Stimulated activated CD4-positive, alpha-beta T cell treated with anti-CD3 and anti-CD28 coated beads, Interleukin-15, amount 100 ng/mL, for 48 hours (primary cell): ENCODE measurements at regions not wholly inside any gene's neighbourhood (a gene's known extent, or its start where the extent isn't known, plus 50 kb on each side); places are given as distances from the start of the nearest gene placed in this dataset.

Source experiments
- DNase-seq, 2 donors: peaks; one replicate each; pipeline ENCODE4 v3.0.0-alpha.2; 2020; ENCODE audit warnings: low read depth in 2 of 2

DNA sequence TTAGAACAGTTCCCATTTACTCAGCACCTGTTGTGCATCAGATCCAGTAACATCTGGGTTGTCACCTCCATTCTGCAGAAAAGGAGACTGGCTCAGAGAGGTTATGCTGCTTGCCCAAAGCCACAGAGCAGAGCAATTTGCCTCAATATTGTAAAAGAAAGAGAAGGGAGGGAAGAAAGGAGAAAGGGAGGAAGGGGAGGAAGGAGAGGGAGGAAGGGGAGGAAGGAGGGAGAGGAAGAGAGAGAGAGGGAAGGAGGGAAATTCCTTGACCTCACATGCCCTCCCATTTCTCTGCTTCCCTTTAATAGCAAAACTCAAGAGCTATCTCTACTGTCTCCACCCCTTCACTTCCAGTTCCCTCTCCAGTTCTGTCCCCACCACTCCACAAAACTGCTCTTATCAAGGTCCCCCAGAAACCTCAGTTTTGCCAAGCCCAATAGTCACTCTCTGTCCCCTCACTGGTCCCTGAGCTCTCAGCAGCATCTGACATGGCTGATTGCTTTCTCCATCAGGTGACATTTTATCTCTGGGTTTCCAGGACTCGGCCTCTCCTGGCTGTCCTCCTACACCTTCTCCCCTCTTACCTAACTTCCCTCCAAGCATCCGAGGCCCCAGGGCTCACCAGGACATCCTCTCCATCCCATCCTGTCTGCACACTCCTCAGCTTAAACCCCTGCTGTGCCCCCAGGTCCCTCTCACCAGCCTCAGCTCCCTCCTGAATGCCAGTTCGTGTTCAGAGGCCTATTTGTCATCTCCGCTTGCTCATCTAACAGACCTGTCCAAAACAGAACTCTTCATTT is 104.7 kb upstream of the LINGO1 start:
- no peak for DNase-seq

DNA sequence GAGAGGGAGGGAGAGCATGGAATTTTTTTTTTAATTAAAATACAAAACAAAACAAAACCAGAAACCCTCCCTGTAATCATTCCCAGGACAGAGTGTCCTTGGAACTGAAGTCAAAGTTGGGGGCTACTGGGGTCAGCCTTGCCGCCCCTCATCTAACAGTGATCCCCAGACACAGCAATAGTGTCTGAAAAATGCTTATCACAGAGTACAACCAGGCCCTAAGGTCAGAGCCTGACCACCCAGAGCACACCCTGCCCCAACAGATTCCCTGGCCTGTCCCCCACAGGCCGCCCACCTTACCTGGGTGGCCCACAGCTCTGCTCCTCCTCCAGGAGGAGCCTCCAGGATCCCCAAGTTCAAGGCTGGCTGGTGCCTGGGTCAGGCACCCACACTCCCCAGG is 101.6 kb upstream of the LINGO1 start:
- DNase-seq = no peak

DNA sequence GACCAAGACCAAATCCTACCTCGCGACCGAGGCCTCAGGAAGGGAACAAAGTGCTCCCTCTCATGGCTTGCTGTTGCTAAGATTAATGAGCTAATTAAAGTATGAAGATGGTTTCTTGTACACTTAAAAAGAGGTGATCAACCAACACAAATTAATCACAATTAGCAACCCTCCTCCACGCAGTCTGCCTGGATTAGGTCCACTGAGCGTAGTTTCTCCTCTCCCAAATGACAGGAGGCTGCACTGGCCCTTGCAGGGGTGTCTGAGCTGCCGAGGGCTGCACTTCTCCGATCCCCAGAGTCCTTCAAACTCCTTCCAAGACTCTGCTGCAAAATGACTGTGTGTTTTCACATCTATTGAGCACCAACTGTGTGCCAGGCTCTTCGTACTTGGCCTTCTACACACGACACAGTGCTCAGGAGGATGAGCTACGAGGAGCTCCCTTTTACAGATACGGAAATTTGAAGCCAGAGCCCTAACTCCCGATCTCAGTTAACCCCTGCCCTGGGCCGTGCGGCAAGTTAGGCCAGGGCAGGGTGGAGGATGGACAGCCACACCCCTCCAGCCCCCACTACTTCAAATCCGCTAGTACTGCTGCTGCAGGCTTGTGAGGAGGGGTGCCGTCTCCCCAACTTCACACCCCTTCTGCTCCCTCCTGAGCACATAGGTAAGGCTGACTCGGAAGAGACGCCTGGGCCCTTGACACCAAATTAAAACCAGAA is 101.0 kb upstream of the LINGO1 start:
- DNase-seq = no peak

DNA sequence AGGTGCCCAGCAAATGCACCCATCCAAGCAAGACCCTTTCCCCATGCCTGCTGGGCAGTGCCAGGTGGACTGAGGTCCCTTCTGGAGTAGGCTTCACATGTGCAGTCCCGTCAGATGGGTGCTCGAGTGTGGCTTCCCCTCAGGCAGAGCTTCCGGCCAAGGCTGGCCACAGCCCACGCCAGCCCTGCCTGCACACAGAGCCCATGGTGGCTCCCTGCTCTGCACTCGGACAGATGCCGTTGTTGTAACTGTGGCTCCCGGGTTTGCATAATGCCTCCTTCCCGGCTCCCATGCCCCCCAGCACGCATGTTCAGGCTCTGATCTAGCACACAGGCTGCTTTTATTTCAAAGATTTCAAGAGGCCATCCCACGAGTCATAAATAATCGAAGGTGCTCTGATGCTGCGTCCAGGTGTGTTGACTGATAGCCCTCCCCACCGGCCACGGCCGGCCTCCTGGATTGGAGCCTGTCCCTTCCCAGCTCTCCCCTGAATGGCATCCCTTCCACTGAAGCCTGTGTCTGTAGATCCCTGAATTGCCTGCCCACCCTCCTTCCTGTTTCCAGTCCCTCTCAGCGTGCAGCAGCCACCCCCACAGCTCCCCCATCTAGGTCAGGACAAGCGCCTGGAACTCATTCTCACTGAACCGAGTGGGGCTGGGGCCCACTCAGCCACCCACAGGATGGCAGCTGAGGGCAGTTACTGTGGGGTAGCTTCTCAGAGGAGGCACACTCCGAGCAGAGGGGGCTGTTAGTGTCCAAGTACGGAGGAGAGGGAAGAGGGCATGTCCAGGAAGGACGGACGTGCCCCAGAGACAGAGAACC is 100.0 kb upstream of the LINGO1 start:
- no peak for DNase-seq

DNA sequence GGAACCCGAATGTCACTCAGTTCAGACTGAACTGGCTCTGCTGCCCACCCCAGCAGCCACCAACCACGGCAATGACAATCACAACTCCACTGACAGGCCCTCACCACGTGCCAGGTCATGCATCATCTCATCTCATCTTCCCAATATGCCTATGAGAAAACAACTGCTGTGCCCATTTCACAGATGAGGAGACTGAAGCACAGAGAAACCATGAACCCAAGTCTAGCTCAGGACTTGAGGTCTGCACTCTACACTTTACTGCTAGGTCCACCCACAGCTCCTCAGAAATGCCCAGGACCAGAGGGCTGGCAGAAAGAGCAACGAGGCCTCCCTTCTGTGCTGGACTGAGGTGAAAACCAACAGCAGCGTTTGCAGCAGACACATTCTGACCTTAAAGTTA is 99.2 kb upstream of the LINGO1 start:
- no peak for DNase-seq

DNA sequence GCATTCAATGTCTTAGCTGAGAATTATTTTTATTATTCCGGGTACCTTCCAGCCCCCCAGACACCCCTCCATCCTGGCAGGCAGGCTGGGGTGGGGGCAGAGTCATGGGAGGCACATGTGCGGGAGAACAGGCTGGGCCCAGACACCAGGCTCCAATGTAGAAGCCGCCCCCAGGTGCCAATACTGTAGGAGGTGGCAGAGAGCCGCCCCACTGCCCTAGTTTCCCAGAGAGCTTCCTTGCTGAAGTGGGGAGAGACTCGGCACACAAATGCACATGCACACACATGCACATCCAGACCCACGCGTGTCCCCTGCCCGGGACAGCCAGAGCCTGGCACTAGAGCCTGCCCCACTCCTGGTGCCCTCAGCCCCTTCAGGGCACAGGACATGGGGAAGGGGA is 98.4 kb upstream of the LINGO1 start:
- DNase-seq = no peak

DNA sequence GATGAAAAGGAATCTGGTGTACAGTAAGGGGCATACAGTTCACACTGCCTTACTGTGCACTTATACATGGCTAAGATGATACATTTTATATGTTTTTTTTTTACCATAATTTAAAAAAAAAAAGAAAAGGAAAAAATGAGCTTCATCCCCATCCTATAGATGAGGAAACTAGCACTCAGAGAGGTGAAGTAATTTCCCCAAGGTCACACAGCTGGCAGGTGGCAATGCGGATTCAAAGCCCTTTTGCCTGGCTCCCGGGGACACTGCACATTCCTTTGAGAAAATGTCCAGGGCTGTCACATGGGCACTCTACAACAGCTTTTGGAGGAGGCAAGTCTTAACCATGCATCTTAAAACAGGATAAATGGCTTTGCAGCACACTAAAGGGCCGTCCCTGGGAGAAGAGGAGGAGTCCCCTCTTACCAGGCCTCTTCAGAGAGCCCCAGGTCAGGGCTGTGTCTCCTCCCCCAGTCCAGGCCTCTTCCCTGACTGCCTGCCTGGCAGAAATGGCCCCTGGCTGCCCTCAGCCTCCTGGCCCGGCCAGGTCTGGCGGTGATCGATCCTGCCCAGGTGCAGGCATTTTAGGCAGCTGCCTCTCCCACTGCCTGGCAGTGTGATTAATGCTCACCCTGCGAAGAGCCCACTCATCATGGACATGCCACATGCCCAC is 95.1 kb upstream of the LINGO1 start:
- no peak for DNase-seq

DNA sequence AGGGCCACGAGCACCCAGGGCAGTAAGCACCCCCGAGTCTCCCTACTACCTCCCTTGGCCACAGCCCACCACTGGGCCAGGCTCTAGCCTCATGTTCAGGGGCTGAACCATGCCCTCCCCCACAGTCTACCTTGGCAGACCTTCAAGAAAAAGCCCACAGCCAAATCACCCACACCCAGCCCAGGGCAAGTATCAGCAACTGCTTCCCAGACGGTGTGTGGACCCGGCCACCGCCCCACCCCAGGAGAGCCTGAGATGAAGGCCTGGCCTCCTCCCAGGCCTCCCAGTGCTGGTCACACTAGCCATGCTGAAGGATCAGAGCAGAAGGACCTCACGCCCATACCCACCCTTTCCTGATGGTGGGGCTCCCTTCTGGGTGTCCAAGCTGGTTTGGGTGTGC is 92.0 kb upstream of the LINGO1 start:
- no peak for DNase-seq

DNA sequence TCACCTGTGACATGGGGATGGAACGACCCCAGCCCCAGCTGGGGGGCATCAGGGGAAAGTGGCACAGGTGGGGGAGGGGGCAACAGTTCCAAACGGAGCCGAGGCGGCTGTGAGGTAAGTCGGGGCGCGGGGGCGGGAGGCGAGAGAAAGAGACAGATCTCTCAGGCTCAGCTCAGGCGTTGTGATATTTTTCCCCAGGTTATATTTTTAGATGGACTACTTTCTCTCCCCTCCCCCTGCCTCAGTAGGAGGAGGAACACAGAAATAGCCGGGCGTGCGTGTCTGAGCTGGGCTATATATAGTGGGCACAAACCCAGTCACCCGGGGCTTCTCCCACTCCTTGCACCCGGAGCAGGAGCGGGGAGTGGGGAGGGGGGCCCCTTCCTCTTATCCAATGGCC is 91.0 kb upstream of the LINGO1 start:
- DNase-seq = no peak

DNA sequence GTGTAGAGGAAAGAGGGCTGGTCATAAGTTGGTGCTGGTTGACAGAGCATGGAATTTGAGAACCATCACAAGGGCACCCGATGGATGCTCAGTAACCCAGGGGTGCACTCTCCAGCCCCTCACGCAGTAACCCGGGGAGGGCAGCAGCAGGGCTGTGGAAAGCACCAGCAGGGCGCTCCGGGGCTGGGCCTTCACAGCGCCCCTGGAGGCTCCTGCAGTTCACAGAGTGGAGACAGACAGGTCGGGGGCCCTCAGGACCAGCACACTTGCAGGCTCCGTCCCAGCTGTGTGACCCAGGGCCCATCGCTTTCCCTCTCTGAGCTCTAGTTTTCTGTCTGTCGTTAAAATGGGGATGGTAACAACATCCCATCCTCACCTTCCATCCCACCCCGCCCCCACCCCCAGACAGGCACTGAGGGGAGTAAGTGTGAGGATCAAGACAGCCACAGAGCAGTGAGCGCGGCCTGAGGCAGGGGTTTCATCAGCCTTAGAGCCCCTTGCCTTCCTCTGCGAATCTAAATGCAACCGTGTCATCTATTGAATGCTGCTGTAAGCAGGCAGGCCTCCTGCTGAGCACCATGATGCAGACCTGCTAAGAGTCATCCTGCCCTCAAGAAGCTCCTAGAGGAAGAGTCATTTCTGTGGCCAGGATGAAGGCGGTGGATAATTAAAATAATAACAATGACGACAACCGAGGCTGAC is 90.2 kb upstream of the LINGO1 start:
- no peak for DNase-seq

DNA sequence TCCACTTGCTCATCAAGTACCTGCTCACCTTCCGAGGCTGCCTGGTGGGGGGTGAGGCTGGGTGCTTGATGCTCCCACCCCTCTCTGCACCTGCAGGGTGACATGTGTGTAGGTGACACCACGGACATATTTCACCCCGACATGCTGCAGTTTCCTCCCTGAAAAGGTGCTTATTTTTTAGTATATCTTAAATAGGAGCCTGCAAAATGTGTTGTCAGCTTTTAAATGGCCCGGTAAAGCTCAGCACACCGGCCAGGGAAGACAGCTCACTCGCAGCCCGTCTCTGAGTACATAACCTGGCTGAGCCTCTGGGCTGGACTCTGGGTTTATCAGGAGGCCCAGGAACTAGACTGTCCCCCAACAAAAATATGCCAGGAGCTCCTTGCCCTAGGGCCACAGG is 89.3 kb upstream of the LINGO1 start:
- DNase-seq = no peak

DNA sequence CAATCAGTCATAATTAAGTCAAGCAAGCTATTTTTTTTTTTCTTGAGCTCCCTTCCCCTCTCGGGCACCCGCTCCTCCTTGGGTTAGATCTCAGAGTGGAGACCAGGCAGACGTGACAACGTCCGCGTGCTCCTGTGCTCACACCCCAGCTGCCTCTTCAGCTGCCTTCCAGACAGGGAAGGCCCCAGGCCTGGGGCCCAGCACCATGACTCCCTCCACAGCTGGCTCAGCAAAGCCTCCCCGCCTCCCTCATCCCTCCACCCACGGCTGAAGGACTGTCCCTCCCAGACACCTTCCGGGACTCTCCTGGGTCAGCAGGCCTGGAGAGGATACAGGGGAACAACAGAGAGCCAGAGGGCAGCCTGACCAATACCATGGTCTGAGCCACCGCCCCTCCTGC is 87.9 kb upstream of the LINGO1 start:
- DNase-seq = no peak

DNA sequence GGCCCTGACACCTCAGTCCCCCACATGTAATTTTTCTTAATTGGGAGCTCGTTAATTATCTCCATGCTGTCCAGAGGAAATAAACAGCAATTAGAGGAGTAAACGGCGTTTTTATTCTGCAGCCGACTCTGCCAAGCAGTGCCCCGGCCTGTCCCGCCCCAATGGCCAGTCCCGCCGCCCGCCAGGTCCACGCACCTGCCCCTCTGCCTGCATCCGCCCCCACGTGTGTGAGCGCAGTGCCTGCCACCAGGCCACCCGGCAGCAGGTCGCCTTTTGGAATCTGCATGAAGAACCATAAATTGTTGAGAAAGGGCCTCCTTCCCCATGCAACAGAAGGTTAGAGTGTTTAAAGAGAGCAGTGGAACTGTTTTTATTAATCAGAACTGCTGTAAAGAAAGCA is 87.5 kb upstream of the LINGO1 start:
- no peak for DNase-seq

DNA sequence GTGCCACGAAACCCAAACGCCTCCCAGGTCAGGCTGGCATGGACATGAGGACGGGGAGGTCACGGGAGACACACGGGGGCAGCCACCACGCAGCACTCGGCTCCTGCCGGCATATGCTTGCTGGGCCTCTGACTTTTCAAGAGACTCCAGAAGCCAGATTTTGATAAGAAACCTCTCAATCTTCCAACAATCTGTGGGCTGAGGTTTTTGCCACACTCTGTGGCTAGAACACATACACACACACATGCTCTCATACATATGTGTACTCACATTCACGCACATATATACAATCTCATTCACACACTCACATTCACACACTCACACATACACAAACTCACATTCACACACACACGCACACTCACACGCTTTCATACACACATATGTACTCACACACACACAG is 86.7 kb upstream of the LINGO1 start:
- no peak for DNase-seq

DNA sequence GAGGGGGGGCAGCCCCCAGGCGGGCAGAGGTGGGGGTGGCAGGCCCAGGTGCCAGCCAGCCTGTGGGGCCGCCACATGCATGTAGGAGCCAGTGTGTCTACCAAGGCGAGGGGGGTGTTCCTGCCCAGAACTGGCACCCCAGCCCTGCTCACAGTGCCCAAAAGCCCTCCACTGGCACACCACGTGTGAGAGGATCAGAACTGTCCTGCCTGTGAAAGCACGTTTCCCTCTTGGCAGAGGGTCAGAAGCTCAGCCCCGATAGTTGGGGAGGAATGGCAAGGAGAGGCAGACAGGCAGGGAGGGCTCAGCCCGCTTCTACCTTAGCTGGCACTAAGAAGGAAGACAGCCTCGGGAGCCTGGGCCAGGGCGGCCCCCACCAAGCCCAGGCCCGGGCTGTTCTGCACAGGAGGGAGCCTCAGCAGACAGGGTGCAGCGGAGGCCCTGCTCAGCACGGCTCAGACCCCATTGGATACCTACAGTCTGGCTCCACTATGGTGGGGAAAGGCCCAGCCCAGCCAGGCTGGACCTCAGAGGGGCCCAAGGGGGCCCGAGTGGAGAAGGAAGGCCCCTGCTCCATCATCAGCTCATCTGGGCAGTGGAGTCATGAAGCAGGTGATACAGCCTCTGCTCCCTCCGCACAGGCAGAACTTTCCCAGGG is 84.8 kb upstream of the LINGO1 start:
- no peak for DNase-seq

DNA sequence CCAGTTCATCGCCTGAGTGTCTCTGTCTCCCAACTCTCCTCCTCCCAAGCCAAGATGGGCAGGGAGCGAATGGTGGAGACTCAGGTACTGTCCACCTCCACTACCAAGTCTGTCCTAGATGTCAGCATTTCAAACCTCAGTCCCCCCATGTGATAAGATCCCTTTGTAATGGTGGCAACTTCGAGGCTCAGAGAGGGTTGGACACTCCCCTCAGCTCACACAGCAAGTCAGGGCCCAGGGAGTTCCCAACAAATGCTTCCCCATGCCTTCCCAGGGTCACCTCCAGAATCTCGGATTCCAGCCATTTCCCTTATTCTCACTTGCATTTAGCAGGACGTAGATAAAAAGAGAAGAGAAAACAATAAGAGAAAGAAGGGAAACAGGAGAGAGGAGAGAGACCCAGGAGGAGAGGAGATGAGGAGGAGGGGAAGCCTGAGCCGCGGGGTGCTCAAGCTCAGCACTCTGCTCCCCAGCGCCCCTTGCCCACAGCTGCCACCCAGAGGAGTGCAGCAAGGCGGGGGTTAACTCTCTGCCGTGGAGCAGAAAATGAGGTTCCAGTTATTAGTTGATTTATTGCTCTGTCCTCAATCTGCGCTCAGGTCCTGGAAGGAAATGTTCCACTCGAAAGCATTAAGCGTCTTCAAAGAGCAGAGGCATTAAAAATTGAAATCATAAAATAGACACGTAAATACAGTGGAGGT is 84.1 kb upstream of the LINGO1 start:
- no peak for DNase-seq

DNA sequence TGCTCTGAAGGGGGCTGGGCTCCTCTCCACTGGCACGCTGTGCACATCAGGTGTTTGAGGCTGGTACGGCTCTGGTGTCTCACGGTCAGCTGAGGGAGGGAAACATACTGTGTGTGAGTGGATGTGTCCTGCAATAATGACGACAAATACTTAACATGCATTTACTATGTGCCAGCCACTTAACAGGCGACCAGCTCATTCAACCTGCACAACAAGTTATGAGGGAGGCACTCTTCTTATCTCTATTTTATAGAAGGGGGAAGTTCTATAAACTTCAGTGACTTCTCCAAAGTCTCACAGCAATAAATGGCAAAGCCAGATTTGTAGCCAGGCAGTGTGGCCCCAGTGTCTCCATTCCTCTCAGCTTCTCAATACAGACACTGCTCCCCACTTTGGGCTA is 83.1 kb upstream of the LINGO1 start:
- DNase-seq = no peak

DNA sequence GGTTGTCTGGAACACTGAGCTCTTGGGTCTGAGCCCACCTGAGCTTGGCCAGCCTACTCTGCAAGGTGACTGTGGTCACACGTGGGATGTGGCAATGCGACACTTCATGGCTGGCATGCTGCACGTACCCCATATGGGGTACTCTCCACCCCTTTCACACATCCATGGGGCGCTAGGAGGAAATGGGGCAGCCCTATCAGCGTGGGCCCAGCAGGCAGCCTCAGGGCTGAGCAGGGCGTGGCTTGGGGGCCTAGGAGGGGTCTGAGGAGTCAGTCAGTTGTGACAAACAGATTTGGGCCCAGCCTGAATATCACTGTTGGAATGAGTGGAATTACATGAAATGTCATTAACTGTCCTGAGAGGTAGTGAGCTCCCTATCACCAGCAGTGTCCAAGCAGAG is 82.3 kb upstream of the LINGO1 start:
- DNase-seq = no peak

DNA sequence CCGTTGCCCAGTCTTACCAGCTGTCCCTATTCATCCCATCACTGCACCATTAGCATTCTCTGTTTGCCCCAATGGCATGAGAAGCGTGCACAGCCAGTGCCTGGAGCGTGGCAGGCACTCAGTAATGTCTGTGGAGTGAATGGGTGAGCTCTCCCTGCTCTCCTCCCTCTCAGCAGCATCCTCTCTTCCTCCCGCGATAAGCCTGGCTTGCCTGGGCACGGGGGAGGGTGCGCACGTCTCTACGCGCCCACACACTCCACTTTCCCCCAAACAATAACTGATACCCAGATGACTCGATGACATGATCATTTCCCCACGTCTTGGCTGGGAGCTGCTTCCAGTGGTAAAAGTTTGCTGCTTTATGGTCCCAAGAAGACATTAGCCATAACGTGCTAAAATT is 81.8 kb upstream of the LINGO1 start:
- no peak for DNase-seq

DNA sequence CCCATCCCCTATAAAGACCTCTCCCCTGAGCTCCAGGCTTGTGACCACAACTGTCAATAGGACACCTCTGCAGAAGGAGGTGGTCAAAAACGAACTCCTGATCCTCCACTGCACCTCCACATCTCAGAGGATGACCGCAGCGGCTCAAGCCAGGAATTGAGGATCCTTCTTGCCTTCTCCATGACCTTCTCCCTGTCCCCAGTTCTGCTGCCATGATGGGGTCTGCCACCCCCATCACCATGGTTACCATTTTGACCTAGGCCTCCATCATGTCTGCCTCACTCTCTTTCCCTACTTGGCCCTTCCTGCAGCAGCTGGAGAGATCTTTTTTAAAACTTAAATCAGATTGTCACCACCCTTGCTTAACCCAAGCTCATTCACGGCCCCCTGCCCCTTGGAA is 81.3 kb upstream of the LINGO1 start:
- DNase-seq = no peak
